ENCODE measurements at regions not wholly inside any gene's neighbourhood (a gene's known extent, or its start where the extent isn't known, plus 50 kb on each side); places are given as distances from the start of the nearest gene placed in this dataset.

GRCh38 chr13:83733293-83733692 lies 149.0 kb downstream of the SLITRK1 start:
- no peak overlapping the region for H3K4me3 ChIP-seq (ENCODE audit: low read length)
- TF ChIP-seq, protein P1, sequence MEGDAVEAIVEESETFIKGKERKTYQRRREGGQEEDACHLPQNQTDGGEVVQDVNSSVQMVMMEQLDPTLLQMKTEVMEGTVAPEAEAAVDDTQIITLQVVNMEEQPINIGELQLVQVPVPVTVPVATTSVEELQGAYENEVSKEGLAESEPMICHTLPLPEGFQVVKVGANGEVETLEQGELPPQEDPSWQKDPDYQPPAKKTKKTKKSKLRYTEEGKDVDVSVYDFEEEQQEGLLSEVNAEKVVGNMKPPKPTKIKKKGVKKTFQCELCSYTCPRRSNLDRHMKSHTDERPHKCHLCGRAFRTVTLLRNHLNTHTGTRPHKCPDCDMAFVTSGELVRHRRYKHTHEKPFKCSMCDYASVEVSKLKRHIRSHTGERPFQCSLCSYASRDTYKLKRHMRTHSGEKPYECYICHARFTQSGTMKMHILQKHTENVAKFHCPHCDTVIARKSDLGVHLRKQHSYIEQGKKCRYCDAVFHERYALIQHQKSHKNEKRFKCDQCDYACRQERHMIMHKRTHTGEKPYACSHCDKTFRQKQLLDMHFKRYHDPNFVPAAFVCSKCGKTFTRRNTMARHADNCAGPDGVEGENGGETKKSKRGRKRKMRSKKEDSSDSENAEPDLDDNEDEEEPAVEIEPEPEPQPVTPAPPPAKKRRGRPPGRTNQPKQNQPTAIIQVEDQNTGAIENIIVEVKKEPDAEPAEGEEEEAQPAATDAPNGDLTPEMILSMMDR (conservative IDR thresholded peaks at IDR 0.05; ENCODE audit: low read length): no peak
- no peak for DNase-seq (ENCODE audit: low read depth)

GRCh38 chr13:83732755-83733154 lies 149.5 kb downstream of the SLITRK1 start:
- DNase-seq (ENCODE audit: low read depth): no peak
- no peak overlapping the region for H3K4me3 ChIP-seq (ENCODE audit: low read length)
- TF ChIP-seq, protein P1 (conservative IDR thresholded peaks at IDR 0.05; ENCODE audit: low read length): no peak

GRCh38 chr13:83731113-83731512 lies 151.2 kb downstream of the SLITRK1 start:
- H3K4me3 ChIP-seq (ENCODE audit: low read length): no peak overlapping the region
- DNase-seq (ENCODE audit: low read depth): no peak
- TF ChIP-seq, protein P1 (conservative IDR thresholded peaks at IDR 0.05; ENCODE audit: low read length): no peak

GRCh38 chr13:83730674-83731073 lies 151.6 kb downstream of the SLITRK1 start:
- TF ChIP-seq, protein P1 (conservative IDR thresholded peaks at IDR 0.05; ENCODE audit: low read length): no peak
- no peak overlapping the region for H3K4me3 ChIP-seq (ENCODE audit: low read length)
- DNase-seq (ENCODE audit: low read depth): no peak

- TF ChIP-seq, protein P1 (conservative IDR thresholded peaks at IDR 0.05; ENCODE audit: low read length): no peak
- no peak for DNase-seq (ENCODE audit: low read depth)
- H3K4me3 ChIP-seq (ENCODE audit: low read length): no peak overlapping the region
Measured at GRCh38 chr13:83722443-83722842, 159.8 kb downstream of the SLITRK1 start.

- DNase-seq (ENCODE audit: low read depth): peak; percentile 16
- TF ChIP-seq, protein P1 (conservative IDR thresholded peaks at IDR 0.05; ENCODE audit: low read length): no peak
- H3K4me3 ChIP-seq (ENCODE audit: low read length): no peak overlapping the region
Measured at GRCh38 chr13:83716121-83716520, 166.2 kb downstream of the SLITRK1 start.

- H3K4me3 ChIP-seq (ENCODE audit: low read length): no peak overlapping the region
- TF ChIP-seq, protein P1 (conservative IDR thresholded peaks at IDR 0.05; ENCODE audit: low read length): no peak
- no peak for DNase-seq (ENCODE audit: low read depth)
Measured at GRCh38 chr13:83714236-83714635, 168.0 kb downstream of the SLITRK1 start.

Measured in AG10803 (cell line).